GM10248 (cell line): ENCODE measurements at regions not wholly inside any gene's neighbourhood (a gene's known extent, or its start where the extent isn't known, plus 50 kb on each side); places are given as distances from the start of the nearest gene placed in this dataset.

Experiments
- CTCF ChIA-PET: fragments of 300-600 bp; sonication (Branson Sonifier 250); formaldehyde crosslinking; extraction: SDS; loops from one replicate; lab custom pipeline; 2021; ENCODE audit warnings: antibody characterized with exemption; lab: Yijun Ruan, JAX
- POLR2A ChIA-PET: fragments of 350-650 bp; sonication (Branson Sonifier 250); formaldehyde crosslinking; extraction: SDS; loops from one replicate; lab custom pipeline; 2020; ENCODE audit warnings: antibody characterized with exemption; lab: Yijun Ruan, JAX
- DNase-seq: peaks from one replicate; pipeline ENCODE4 v3.0.0; 2012; ENCODE audit errors: extremely low spot score
- CTCF ChIP-seq: IDR thresholded peaks from 2 replicates; pipeline ENCODE4 v1.5.1; 2012; ENCODE audit warnings: mild to moderate bottlenecking, low read depth; ENCODE audit errors: extremely low read depth, missing control alignments, control extremely low read depth

DNA sequence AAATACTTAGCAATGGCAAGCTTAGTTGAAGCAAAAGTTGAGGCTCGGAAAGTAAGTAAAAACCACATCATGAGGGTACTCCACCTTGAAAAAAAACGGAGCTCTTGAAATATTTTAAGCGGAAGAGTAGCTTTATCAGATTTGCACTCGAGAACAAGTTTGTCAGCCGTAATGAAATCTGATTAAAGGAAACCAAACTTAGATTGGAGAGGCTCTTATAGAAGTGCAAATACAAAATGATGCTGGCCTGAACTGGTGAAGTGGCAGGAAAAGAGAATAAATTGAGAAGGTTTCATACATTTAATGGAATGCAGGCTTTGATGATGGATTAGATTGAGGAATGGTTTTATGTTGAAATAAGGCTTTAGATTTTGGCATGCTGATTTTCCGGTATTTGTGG, 484.2 kb downstream of the PID1 start:
- ChIA-PET POLR2A (no interaction called here), CTCF (interaction anchor here (1.2 kb wide), 1 partner anchor 14 kb away, joined by 3 read pairs; no protein-coding TSS in a partner anchor)
- no peak for DNase-seq
- no peak for TF ChIP-seq CTCF

DNA sequence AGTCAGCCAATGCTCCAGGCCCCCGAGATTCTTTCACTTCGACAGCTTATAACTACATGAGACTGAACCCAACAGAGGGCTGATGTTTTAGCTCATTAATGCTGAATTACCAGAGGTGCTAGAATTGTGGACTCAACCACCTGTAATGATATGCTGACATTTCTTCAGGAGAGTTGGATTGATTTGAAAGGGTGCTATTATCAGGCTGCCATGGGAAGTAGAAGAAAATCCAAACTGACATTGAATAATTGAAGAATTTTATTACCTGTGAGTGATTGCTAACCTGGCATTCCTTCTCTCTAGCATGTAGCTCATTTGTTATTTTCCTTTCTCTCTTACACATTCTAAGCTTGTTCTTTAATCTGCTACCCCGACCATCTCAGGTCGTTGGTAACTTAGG, 488.8 kb downstream of the PID1 start:
- TF ChIP-seq CTCF = no peak
- ChIA-PET CTCF (interaction anchor here (1.4 kb wide), 1 partner anchor 17 kb away, joined by 3 read pairs; no protein-coding TSS in a partner anchor), POLR2A (no interaction called here)
- no peak for DNase-seq

DNA sequence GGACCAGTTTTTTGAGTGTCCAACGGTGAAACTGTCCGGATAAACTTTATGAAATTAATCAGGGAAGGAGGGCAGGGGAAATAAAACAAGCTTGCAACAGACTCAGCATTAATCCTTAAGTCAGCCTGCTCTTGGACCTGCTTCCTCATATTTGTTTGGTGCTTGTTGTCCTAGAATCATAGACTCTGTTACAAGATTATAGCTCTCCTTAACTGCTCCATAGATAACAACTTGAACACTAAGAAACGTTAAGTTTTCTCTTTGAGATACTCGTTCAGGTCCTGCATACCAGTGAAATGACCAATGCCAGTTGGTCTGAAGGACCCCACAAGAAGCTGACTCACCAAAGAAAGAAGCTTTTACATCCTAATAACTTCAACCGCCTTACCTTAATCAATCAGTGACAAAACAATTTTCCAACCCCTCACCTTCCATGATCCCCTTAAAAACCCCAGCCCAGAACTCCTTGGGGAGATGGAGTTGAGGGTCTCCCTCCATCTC, 493.2 kb downstream of the PID1 start:
- no peak for DNase-seq
- POLR2A ChIA-PET = no interaction called here
- no peak for TF ChIP-seq CTCF
- CTCF ChIA-PET = no interaction called here

GRCh38 chr2:228774548-228774947, 496.5 kb downstream of the PID1 start:
- CTCF ChIA-PET = interaction anchor here (2.1 kb wide), 1 partner anchor 14 kb away, joined by 4 read pairs; no protein-coding TSS in a partner anchor
- POLR2A ChIA-PET = no interaction called here
- DNase-seq = no peak
- TF ChIP-seq CTCF = no peak

- POLR2A ChIA-PET = no interaction called here
- no peak for TF ChIP-seq CTCF
- DNase-seq = no peak
- CTCF ChIA-PET = no interaction called here
Measured at GRCh38 chr2:228771774-228772173, 499.3 kb downstream of the PID1 start.

DNA sequence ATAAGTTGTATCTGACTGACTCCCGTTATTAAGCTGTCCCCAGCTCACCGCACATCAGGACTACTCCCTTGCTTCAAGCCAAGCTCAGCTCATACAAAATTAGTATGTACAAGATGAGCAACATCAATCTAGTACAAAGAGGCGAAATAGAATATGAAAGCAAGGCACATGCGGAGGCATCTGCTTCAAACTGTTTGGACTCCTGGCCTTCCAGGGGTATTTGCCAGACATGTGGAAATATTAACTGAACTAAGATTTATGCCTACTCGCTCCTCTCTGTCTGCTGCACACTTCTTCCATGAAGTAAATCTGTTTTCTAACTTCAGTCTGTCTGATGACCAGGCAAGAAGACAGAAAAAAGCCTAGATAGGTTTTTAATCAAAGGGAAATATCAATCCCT, 499.8 kb downstream of the PID1 start:
- ChIA-PET POLR2A (no interaction called here), CTCF (no interaction called here)

More for the DNA sequence above, 499.8 kb downstream of the PID1 start:
- DNase-seq = no peak
- TF ChIP-seq CTCF = no peak
